GM19452 (cell line): ENCODE measurements at regions not wholly inside any gene's neighbourhood (a gene's known extent, or its start where the extent isn't known, plus 50 kb on each side); places are given as distances from the start of the nearest gene placed in this dataset.

ENCODE experiments used
- ATAC-seq: cut with Tn5 transposase; IDR thresholded peaks from one replicate; pipeline ENCODE4 v1.9.1; 2021; ENCODE audit not compliant: unreplicated experiment

DNA sequence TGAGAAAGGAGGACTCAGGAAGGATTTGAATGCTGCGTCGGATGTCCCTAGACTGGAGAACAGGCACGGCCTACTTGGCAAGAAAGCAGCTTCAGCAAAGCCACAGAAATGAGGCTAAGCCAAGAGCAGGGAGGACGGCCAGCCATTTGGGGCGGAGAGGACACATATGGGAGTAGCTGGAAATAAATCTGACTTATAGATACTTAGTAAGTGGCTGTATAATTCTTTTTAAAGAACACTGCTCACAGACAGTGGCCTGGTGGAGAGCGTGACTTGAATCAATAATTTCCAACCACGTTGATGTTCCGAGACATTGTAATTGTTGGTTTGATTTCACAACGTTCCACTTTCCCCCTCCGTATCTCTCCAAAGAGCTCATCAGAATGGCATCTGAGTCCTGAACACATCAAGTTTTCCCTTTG lies 67.7 kb upstream of the JCAD start:
- no peak for ATAC-seq

DNA sequence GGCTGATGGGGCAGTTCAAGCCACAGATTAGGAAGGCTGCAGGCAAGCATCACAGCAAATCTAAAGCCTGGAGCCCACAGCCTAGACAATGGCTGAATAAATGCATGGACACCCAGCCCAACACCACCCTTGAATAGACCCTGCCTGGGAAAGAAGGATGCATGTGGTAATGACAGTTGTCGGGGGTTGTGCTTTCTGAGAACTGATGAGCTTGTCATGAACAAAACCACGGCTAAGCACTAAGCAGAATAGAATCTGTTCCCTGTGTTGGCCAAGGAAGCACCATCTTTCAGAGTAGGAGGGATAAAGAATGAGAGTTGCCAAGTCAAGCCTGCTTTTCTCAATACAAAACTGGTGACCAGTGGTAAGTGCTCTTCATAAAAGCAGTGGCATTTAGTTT lies 66.1 kb upstream of the JCAD start:
- no peak for ATAC-seq

DNA sequence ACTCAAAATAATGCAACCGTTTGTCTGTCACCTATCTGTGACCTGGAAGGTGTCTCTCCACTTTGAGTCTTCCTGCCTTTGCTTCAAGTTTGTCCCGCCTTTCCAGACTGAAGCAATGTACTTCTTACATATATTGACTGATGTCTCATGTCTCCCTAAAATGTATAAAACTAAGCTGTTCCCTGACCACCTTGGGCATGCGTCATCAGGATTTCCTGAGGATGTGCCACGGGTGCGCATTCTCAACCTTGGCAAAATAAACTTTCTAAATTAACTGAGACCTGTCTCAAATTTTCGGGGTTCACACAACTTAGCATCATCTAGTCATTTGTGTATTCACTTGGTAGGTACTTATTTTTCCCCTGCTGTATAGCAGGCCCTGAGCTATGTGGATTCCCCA lies 65.3 kb upstream of the JCAD start:
- ATAC-seq, result no peak

DNA sequence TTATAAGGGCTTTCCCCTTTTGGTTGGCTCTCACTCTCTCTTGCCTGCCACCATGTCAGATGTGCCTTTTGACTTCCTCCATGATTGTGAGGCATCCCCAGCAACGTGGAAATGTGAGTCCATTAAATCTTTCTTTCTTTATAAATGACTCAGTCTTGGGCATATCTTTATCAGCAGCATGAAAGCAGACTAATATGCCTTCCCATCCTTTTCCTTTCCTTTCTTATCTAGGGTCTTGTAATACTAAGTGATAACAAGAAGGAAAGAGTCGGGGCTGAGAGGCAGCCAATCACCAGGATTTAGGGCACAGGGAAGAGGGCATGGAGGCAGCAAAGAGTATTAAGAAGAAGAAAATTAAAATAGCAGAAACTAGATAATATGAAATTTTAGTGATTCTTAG lies 62.0 kb upstream of the JCAD start:
- ATAC-seq, result no peak

DNA sequence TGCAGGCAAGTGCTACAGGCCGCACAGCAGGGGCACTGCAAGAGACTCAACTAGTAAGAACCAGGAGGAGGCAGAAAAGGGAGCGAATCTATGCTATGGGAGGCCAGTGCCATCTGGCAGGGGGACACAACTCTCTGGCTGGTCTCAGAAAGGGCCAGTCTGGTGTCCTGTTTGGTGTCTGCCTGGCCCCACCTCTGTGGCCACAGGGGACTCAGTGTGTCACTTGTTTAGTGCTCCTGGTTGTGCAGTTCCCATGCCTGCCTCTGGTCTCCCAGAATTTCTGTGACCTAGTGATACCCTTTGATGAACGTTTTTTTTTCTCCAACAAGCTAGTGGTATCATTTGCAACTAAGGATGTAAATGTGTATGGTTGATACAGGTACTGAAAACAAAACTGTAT lies 59.2 kb upstream of the JCAD start:
- ATAC-seq, result no peak

DNA sequence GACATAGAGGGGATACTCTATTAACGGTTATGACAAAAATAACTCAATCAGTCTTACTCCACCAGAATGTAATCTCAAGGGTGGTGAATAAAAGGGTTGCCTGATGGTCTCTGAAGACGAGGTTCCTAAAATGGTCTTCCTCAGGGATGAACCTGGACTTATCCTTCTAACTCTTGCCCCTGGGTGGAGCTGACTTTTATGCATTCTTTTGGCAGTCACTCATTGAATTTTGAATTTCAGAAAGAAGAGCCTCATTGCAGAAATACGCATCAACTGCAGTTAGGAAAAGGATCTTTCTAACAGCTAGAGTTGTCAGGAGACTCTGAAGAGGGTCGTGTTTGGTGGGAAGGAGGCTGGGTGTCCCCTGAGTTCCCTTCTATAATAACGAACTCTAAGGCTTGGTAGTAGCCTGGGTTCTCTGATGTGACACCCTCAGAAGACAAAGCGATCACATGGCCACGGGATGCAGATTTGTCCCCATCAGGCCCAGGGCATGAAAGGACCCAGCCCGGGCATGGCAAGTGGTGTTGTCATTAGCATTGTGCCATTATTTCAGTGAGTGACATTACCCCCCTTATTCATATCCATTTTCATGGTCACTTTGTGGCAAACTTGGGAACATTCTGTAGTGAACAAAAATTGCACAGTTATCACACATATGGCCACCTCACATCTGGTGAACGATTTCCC lies 58.6 kb upstream of the JCAD start:
- no peak for ATAC-seq

DNA sequence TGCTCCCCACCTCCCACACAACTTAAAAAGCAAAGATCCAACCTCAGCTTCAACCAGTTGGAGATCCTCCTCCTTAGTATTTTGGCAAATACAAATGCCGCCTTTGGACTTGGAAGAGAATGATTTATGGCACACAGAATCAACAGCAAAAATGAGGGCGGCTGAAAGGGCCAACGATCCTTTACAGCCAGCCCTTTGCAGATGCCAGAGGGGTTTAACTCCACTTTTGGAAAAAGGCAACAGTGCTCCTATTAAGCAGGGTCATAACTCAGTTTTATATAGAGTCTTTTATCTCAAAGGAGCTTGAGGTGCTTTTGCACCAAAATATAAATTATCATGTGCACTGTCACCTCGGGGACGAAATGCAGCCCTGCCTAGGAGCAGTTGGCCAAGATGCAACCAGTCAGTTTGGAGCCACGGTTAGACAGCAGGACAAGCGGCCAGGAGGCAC lies 56.7 kb upstream of the JCAD start:
- no peak for ATAC-seq

DNA sequence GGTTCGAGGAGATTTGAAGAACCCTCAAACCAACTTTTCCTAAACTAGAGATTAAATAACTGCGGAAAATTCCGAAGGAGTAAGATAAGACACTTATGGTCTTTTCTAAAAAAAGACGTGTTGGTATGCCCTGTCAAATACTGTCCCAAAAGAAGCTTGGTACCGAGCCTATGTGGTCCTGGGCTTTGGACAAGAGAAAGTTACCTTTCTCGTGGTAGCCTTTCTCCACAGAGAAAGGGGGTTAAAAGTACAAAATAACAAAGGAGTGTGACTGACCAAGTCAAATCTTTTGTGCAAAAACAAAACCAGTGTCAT lies 56.2 kb upstream of the JCAD start:
- ATAC-seq, result no peak

DNA sequence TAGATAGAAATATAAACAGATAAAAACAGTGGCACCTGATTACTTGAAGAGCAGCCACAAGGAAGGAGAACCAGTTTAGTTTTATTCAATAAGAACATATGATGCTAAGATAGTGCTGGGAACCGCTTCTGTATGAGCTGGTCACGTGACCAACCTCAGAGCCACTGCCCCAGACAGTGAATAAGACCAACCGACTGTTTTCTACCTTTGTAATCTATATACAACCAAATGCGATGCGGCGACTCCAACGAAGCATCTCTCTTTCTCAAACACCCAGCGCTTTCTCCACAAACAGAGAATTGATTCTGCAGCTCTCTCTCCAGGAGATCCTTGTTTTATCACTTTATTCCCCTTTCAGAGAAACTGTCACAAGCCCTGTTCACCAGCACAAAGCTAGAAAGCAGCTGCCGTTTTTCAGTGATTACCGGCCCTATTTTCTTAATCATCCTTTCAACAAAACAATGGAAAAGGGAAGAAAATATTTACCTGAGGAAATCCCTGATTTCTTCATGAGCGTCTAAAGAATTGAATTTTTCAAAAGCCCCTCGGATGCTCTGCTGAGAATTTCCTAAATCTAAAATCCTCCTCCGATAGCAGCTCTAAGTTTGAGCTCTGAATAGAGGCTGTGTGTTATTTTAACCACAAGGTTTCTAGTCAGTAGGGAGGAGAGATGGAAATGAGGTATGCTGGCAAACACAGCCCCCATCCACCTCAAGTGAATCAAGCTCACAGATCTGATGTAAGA lies 55.7 kb upstream of the JCAD start:
- no peak for ATAC-seq

DNA sequence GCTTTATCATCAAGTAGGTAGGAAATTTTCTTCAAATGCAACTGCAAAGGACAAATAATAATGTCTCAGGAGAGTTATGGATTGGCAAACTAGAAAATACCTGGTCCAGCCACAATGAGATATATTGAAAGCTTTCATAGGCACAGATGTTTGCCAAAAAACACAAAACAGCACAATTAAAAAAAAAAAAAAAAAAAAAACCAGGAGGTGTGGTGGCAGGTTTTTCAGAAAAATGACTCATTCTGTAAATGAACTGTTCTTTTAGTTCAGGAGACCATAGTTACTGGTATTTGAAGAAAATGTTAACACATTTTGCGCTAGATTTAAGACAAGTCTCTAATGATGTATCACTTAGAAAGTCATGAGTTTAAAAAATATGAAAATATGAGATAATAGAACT lies 55.0 kb upstream of the JCAD start:
- no peak for ATAC-seq

DNA sequence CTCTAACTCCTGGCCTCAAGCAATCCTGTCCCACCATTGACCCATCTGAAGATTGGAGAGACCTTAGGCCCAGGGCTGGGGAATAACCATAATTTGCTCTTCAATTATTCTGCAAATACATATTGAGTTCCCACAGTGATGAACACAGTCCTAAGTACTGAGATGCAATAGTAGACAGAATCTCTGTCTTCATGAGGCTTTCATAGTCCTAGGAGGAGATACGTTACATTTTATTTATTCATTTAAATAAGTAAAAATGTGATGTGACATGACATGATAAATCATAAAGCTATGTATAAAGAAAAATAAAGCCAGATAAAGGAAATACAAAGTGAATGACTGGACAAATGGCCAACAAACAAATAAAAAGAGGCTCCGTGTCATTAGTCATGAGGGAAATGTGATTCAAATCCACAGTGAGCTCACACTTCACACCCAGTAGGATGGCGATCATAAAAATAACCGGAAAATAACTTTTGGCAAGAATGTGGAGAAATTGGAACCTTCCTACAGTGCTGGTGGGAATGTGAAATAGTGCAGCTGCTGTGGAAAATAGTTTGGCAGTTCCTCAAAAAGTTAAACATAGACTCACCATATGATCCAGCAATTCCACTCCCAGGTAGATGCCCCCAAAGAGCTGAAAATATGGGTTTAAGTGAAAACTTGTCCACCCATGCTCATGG lies 52.1 kb upstream of the JCAD start:
- ATAC-seq, result no peak
